Smooth muscle cell of the brain vasculature (primary cell): ENCODE measurements at regions not wholly inside any gene's neighbourhood (a gene's known extent, or its start where the extent isn't known, plus 50 kb on each side); places are given as distances from the start of the nearest gene placed in this dataset.
"Not testable (repeated sequence)": the region's sequence is repeated elsewhere in the genome, so short reads cannot be mapped to it uniquely, and the experiment has no call there.

ENCODE experiments used
- DNase-seq: peaks from one replicate; pipeline ENCODE4 v3.0.0-alpha.2; 2012; ENCODE audit warnings: low read depth, low spot score

DNA sequence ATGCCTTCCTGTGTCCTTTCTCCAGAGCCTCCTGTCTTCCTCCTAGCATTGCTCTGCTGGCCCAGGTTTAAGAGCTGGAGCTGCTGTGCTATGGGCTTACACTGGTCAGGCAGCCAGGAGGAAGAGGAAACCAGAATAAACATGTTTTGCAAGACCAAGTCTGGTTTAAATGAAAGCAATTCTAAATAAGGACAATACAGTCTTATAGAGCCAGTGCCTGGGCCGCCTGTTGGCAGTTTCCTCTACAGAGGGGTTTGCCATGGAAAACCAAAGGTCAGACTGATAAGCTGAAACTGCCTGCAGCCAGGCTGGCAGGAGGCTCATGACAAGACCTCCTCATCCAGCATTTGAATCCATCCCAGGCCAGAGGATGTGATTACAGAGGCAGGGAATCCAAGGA lies 92.9 kb upstream of the FGGY start:
- DNase-seq, result no peak

DNA sequence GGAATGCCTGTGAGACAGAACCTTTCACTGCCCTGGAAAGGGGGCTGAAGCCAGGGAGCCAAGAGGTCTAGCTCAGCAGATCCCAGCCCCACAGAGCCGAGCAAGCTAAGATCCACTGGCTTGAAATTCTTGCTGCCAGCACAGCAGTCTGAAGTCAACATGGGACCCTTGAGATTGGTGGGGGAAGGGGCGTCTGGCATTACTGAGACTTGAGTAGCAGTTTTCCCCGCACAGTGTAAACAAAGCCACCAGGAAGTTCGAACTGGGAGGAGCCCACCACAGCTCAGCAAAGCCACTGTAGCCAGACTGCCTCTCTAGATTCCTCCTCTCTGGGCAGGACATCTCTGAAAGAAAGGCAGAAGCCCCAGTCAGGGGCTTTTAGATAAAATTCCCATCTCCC lies 90.3 kb upstream of the FGGY start:
- not testable (repeated sequence) for DNase-seq

DNA sequence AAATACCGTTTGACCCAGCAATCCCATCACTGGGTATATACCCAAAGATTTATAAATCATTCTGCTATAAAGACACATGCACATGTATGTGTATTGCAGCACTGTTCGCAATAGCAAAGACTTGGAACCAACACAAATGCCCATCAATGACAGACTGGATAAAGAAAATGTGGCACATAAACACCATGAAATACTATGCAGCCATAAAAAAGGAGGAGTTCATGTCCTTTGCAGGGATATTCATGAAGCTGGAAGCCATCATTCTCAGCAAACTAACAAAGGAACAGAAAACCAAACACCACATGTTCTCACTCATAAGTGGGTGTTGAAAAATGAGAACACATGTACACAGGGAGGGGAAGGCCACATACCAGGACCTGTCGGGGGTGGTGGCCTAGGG lies 86.5 kb upstream of the FGGY start:
- not testable (repeated sequence) for DNase-seq

DNA sequence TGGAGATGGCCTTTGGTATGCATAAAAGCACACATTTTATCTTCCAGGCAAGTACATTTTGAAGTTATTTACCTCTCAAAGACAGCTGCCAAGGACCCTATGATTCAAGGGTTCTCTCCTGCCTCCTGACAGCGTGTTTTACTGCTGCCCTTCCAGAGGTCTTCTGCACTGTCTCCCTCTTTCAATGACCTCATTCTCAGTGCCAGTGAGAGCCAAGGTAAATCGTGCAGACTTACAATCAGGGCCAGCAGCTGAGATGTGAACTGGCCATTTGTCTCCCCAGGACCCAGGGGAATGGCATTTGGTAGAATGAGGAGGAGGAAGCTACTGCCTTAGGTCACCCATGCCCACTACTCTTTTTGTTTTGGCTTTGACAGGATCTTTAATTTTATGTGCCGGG lies 84.2 kb upstream of the FGGY start:
- no peak for DNase-seq

DNA sequence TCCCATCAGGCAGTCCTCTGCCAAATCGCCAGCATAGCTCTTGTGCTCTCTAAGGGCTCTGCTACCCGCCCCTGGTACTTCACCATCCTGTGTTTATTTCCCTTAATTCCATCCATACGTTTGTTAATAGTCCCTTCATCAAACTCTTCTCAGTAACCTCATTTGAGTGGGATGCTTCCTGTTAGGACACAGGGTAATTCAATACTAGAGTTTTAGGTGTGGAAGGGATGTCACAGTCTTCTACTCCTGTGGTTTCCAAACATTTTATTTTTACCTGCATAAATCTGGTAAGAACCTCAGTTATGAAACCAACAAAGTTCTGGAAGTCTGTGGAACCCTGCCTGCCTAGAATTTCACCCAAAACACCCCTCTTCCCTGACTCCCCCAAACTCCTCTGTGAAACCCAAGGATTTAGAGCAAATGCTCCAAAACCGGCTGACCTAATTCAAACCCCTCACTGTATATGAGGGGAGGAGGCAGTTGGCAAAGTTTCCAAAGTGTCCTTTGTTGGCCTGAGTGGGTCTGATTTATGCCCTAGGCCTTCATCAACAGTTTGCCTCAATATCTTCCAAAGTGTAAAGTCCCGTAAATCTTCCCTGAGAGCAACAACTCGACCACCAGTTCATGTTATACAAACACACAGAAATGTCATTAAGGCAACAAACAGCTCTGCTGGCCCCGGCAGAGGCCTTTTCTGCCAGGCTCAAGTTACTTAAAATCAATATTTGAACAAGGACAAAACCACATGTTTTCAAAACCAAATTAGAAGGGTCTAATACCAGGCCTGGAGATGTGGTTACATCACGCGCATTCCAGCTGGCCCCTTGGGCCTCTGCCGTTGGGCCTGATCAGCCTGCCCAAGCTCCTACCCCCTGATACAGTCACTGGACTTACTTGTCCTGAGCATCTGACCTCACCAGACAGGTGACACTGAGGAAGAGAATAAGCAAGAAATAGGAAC lies 82.4 kb upstream of the FGGY start:
- DNase-seq, result peak; percentile 87

DNA sequence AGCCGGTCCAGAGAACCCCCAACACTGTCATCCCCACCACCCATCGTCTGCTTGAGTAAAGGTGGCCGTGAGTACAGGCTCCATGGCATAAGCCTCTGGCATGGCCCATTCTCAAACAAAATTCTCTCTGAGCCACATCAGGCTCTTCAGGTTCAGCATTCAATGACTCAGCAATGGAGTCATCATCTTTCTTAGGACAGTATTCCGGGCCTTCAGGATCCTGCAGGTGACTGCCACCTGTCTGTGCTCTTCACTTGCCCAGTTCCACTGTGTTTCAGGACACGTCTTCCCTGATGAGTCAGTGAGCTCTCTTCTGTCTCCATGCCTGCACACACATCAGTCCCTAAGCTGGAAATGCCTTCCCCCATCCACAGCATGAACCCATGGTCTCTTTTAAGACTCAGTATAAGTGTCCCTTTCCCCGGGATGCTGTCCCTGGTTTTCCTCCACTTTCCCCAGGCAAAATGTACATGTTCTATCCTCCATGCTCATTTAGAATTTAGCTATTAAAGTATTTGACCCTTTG lies 81.1 kb upstream of the FGGY start:
- DNase-seq, result no peak

DNA sequence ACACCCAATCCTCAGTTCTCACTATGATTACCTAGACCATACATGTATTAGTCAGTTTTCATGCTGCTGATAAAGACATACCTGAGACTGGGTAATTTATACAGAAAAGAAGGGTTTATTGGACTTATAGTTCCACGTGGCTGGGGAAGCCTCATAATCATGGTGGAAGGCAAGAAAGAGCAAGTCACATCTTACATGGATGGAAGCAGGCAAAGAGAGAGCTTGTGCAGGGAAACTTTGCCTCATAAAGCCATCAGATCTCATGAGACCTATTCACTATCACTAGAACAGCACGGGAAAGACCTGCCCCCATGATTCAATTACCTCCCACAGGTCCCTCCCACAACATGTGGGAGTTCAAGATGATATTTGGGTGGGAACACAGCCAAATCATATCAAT lies 79.5 kb upstream of the FGGY start:
- not testable (repeated sequence) for DNase-seq

DNA sequence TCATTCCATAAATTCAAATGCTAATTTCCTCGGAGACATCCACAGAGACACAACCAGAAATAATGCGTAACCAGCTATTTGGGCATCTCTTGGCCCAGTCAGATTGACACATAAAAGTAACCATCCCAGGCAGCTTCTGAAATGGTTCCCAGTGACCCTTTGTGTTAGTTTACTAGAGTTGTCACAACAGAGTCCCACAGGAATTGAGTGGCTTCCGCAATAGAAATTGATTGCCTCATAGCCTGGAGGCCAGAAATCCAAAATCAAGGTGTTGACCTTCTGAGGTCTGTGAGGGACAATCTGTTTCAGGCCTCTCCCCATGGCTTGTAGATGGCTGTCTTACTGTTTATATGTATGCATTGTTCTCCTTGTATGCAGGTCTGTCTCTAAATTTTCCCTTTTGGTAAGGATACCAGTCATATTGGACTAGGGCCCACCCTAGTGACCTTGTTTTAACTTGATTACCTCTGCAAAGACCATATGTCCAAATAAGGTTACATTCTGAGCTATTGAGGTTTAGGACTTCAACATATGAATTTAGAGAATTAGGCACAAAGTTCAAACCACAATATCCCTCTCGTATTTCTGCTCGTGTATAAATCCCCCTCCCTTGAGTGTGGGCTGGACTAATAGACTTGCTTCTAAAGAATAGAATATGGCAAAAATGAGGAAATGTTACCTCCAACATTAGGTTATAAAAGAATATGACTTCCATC lies 78.2 kb upstream of the FGGY start:
- DNase-seq, result no peak

DNA sequence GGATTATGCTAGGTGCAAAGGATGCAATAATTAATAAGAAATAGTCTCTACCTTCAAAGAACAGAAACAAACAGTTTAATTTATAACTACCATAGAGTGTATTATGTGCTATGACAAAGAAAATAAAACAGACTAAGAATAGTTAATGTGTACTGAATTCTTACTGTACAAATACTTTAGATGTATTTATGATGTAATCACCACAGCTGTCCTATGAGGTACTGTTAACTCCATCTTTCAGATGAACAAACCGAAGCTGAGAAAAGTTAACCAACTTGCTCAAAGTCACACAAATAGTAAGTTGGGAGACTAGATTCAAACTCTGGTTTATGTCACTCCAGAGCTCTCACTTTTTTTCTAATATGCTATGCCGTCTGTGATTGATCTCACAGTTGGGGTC lies 77.0 kb upstream of the FGGY start:
- no peak for DNase-seq

DNA sequence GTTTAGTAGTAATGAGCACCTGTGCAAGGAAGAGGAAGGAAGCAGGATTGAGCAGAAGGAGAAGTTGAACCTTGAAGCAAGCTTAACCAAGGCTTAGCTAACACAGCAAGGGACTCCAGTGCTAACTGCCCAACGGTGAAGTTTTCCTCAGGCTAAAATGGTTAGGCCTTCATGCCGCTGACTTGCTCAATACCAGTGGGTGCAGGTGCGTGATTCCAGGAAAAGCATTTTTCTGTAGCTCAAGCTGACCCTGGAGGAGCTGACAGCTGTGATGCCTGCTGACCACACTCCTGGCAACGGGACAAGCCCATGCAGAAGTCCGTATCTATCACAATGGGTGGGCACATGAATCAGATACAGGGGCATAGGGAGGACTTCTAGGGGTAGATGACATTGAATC lies 76.5 kb upstream of the FGGY start:
- peak; percentile 21 for DNase-seq

DNA sequence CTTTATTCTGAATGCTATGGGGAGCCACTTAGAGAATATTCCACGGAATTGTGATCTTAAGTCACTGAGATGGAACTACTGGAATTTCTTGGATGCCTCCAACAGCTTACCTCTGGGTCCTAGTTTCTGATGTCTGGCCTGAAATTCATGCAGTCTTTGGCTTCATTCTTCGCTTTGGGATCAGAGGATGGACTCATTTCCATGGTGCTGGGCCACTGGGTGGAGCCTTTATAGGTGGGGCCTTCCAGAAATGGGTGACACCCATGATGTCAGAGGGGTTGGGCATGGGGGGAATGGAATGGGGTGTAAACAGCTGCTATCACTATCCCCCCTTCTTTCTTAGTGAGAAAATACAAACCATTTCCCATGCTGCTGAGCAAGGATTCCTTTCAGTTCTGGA lies 73.7 kb upstream of the FGGY start:
- DNase-seq, result no peak

DNA sequence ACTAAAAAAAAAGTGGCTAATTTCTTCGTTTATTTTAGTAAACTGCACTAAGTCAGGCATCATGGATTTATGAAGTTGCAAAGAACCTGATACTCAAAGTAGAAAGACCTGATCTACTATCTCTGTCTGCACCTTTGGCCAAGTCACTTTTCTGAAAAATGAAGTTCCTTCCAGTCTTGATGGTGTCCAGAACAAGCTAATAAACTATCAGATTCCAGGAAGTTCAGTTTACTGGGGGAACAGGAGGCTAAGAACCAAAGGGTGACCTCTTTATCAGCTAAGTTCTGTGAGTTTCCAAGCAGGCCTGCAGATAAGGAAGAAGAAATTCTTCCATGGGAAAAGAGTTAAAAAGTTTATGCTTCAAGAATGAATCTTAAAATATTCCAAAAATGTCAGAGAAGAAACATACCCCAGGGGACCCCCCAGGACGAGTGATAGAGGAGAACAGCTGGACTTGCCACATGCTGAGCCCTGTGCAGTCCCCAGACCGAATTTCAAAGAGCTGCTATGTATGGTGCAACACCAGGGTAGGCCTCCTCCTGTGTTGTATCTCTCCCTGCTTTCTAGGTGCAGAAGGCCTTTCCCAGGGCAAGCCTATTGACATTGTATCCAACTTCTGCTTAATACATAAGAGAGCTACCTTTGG lies 72.8 kb upstream of the FGGY start:
- DNase-seq, result no peak

DNA sequence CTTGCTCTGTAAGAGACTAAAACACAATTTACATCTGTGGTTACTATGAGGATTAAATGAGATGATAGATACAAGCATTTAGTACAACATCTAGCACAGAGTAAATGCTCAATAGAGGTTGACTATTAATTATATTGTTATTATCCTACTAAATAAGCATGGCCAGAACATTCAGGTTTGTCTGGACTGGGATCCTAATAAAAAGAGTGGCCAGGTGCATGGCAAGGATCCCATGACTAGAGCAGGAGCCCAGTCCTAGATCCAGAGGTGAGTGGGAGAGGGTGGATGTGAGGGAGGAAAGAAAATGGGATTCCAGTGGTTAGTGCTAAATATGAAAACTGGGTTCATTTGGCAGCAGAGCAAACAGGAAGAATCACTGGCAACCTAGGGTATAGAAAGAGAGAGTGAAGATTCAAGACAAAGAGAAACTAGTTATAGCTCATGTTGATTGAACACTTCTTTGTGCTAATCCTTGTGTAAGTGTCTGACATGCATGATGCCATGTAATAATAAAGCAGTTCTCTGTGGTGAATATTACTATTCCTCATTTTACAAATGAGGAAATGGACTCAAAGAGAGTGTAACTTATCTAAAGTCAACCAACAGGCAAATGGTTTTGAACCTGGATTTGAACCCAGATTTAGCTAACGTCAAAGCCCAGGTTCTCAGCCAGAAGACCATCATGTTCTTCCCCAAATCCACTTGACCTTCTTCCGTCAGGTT lies 71.1 kb upstream of the FGGY start:
- no peak for DNase-seq

DNA sequence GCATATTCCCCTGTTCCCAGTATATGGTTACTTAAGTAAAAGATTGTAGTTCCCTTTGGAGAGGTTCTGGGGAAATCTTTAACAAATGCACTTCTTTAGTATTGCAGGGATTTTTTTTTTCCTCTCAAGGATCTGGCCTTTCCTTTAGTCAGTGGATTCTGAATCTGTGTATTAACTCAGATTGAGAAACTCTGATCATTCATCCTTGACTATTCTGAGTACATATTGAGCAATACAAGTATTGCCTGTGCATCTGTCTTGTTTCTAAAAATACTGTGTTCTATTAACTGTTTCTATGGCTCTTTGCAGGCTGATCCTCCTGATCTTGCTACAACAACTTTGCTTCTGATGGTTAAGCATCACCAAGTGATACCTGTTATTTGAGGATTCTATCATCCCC lies 67.8 kb upstream of the FGGY start:
- DNase-seq, result no peak

DNA sequence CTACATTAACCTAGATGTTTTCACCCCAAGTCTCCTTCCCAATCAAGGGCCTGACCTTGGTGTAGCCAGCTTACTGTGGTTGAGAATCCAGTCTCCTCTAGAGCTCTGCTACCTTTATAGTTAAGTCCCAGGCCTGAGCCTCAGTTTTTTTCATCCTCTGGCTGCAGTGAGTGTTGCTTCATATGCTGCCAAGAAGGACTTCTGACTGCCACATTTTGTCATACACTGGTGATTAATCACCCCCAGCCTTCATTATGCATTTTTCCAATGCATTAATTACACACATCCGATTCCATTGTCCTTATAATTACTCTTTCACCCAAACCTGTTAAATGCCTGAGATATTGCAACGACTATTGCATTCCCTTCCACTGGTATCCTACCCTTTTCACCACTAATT lies 66.3 kb upstream of the FGGY start:
- DNase-seq, result no peak

DNA sequence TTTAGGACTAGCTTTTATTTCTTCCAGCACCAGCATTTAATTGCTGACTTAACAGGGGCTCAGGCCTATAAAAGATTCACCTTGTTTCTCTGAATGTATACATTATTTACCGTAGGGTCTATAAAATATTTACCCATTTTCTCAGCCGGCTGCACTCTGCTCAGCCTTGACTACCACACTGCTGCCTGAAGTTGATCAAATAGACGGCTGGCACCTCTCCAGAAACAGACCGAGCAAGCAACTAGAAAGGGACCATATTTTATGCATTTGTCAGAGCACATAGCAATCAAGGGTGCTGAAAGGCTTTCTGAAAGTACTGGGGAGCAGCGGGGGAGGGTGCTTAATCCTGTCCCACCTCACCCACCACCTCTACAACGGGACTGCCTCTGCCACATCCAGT lies 64.7 kb upstream of the FGGY start:
- DNase-seq, result no peak

DNA sequence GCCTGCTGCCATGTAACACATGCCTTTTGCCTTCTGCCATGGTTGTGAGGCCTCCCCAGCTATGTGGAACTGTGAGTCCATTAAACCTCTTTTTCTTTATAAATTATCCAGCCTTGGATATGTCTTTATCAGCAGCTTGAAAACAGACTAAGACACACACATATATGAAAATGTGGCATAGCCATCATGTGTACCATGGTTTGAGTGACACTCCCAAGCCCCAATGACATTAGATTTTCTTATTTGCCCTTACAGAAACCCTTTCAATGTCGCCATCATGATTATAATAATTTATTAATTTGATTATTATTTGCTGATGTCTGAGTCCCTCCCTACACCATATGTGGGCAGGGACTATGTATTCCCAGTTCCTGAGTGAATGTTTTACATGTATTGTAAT lies 63.5 kb upstream of the FGGY start:
- DNase-seq, result no peak

DNA sequence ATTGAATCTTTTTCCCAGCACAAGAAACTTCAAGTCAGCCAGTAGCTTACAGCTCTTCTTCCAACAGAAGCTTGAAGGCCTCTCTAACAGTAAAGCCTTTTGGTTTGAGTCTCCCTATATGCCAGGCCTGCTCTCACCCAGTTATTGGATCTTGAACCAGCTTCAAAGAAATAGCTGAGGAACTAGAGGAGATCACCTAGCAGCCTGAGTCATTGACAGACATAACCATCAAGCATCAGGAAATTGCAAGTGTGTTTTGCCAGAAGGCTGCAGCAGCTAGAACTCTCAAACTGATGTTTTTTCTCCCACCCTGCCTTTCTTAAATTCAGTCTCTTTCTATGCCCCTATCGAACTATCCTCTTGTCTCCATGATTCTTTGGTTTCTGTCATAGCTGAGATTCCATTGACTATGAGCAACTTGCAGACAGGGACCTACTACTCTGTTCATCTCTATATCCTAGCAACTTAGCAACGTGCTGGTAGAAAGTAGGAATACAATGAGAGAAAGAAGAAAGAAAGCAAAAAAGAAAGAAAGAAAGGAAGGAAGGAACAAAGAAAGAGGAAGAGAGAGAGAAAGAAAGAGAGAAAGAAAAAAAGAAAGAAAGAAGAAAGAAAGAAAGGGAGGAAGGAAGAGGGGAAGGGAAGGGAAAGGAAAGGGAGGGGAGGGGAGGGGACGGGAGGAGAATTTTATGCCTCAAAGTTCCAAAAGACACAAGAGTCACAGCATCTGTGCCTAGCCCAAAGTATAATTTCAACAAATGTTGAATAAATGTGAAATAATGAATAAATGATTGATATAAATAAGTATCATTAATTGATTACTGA lies 60.0 kb upstream of the FGGY start:
- DNase-seq, result no peak

DNA sequence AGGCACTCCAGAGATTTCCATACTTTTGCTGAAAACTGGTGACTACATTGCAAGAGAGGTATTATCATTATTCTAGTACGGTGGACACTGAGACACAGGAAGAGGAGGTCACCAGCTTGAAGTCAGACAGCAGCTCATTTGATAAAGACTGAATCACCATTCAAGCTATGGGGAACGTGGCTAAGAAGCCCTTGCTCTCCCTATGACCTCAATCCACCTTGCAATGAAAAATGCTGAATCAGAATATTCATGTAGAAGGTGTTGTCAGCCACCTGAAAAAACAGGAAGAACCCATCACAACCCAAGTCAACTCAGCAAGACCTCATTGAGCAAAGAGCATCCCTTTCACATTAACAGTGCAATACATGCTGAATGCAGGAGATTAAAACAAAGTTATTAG lies 59.0 kb upstream of the FGGY start:
- DNase-seq, result no peak

DNA sequence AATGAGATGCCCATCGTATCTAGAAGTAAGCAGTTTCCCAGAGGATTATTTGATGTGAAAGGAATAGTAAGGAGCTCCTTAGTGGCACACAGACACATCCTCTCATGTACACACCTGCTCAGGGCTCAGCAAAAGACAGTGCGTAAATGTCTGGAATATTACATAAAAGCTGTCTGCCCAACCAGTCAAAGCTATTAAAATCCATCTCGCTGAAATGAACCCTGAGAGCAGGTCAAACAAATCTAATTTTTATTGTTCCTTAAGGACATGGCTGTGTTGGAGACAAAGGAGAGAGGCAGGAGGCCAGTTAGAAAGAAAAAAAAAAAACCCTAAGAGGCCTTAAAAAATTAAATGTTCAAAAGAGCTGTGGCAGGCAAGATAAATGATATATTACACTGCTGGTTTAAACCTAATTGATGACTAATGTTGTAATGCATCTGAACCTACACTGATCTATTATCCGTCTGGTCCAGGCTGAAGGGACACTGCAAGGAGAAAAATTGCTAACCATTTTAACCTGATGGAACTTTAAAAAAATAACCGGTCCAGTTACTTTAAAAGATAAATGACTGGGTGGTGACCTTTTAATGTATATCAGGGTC lies 58.5 kb upstream of the FGGY start:
- DNase-seq, result no peak
